Caco-2 (cell line): ENCODE measurements at regions not wholly inside any gene's neighbourhood (a gene's known extent, or its start where the extent isn't known, plus 50 kb on each side); places are given as distances from the start of the nearest gene placed in this dataset.

Experiments used
- BruUV-seq: library from RNA; stranded (reverse); fragments of 400-500 nt; replicated peaks from 2 replicates; lab custom pipeline; 2021; lab: Mats Ljungman, UMichigan
- CTCF ChIA-PET: fragments of 300-600 bp; sonication (Branson Sonifier 250); formaldehyde crosslinking; loops from one replicate; lab custom pipeline; 2022; ENCODE audit warnings: antibody characterized with exemption; lab: Charles Lee
- POLR2A ChIA-PET: fragments of 300-600 bp; sonication (Branson Sonifier 250); formaldehyde crosslinking; loops from one replicate; lab custom pipeline; 2022; ENCODE audit warnings: antibody characterized with exemption; lab: Charles Lee
- DNase-seq, 2 experiments: peaks; one replicate each; pipeline versions ENCODE4 v3.0.0 to v3.0.0-alpha.2; 2020 to 2022
- H3K27me3 ChIP-seq: replicated peaks from 2 replicates; pipeline ENCODE4 v1.6.0; 2011; ENCODE audit warnings: low read length; ENCODE audit not compliant: control insufficient read depth, insufficient read depth
- H3K36me3 ChIP-seq: 2 replicates; pipeline ENCODE4 v1.5.1; 2011; ENCODE audit warnings: low read length; ENCODE audit not compliant: control insufficient read depth, insufficient read depth
- H3K4me1 ChIP-seq: fragments of 250-450 bp; sonication (Bioruptor Pico); 2 replicates; pipeline ENCODE4 v1.5.1; 2020; ENCODE audit warnings: mild to moderate bottlenecking
- H3K4me3 ChIP-seq: 2 replicates; pipeline ENCODE4 v1.5.1; 2011; ENCODE audit warnings: low read depth, mild to moderate bottlenecking, control low read depth, low read length
- H3K9me3 ChIP-seq: fragments of 250-450 bp; sonication (Bioruptor Pico); 2 replicates; pipeline ENCODE4 v1.5.1; 2020; ENCODE audit warnings: mild to moderate bottlenecking, moderate library complexity
- H3K27ac Mint-ChIP-seq: one replicate; pipeline ENCODE4 v1.8.0; 2022; ENCODE audit warnings: mixed read lengths; ENCODE audit not compliant: unreplicated experiment
- H3K27me3 Mint-ChIP-seq: one replicate; pipeline ENCODE4 v1.8.0; 2022; ENCODE audit warnings: mixed read lengths; ENCODE audit not compliant: insufficient read depth, unreplicated experiment
- H3K36me3 Mint-ChIP-seq: one replicate; pipeline ENCODE4 v1.8.0; 2022; ENCODE audit warnings: mild to moderate bottlenecking, mixed read lengths; ENCODE audit not compliant: insufficient read depth, unreplicated experiment
- H3K4me1 Mint-ChIP-seq: one replicate; pipeline ENCODE4 v1.8.0; 2022; ENCODE audit warnings: low read depth, mixed read lengths; ENCODE audit not compliant: unreplicated experiment
- H3K4me3 Mint-ChIP-seq: one replicate; pipeline ENCODE4 v1.8.0; 2022; ENCODE audit warnings: mild to moderate bottlenecking, moderate library complexity, mixed read lengths; ENCODE audit not compliant: unreplicated experiment
- H3K9me3 Mint-ChIP-seq: one replicate; pipeline ENCODE4 v1.8.0; 2022; ENCODE audit warnings: mixed read lengths; ENCODE audit not compliant: unreplicated experiment
- CTCF ChIP-seq, 2 experiments: fragments of 200-600 bp in 1 of 2; IDR thresholded peaks; 1 replicate in 1 of 2; 2 replicates in 1 of 2; pipeline versions ENCODE4 v1.5.1 to v1.8.0; 2011 to 2022; ENCODE audit warnings: antibody characterized with exemption in 1 of 2, control low read depth in 1 of 2, inconsistent platforms in 1 of 2, low read depth in 1 of 2, low read length in 1 of 2, mild to moderate bottlenecking in 1 of 2, moderate library complexity in 1 of 2; ENCODE audit not compliant: insufficient read depth in 1 of 2, severe bottlenecking in 1 of 2, unreplicated experiment in 1 of 2
- intact Hi-C: fragments of 100-400 bp; cut with micrococcal nuclease; formaldehyde crosslinking; loops from one replicate; pipeline ENCODE4 v1.10.0; 2022; ENCODE audit not compliant: unreplicated experiment

GRCh38 chr6:165798991-165799390 lies 135.9 kb upstream of the PDE10A start:
- Mint-ChIP-seq H3K36me3 (no peaks in the 10 kb centered on the region), H3K4me3 (no peak overlapping the region), H3K27ac (no peak overlapping the region), H3K27me3 (no peaks in the 10 kb centered on the region), H3K9me3 (no peaks in the 10 kb centered on the region), H3K4me1 (no peaks in the 10 kb centered on the region)
- H3K4me1 ChIP-seq: no peaks in the 10 kb centered on the region
- no peak overlapping the region for H3K4me3 ChIP-seq
- intact Hi-C loops: no loop called here
- H3K9me3 ChIP-seq: no peaks in the 10 kb centered on the region
- BruUV-seq: no TSS peak
- no peaks in the 10 kb centered on the region for H3K36me3 ChIP-seq
- POLR2A ChIA-PET: no interaction called here
- no peak for DNase-seq
- no peaks in the 10 kb centered on the region for H3K27me3 ChIP-seq
- TF ChIP-seq CTCF (IDR thresholded peaks at IDR 0.05; ENCODE audit: insufficient read depth in 1 of 2, low read depth in 1 of 2, low read length in 1 of 2, severe bottlenecking in 1 of 2, unreplicated experiment in 1 of 2): no peak
- CTCF ChIA-PET: no interaction called here

GRCh38 chr6:165794179-165794601 lies 131.1 kb upstream of the PDE10A start:
- Mint-ChIP-seq H3K36me3 (no peaks in the 10 kb centered on the region), H3K4me1 (no peaks in the 10 kb centered on the region), H3K4me3 (no peak overlapping the region), H3K27me3 (peaks cover 5% of the 10 kb centered on the region), H3K9me3 (no peaks in the 10 kb centered on the region), H3K27ac (no peak overlapping the region)
- POLR2A ChIA-PET: no interaction called here
- H3K4me3 ChIP-seq: no peak overlapping the region
- no peaks in the 10 kb centered on the region for H3K9me3 ChIP-seq
- no peaks in the 10 kb centered on the region for H3K4me1 ChIP-seq
- no peak for DNase-seq
- TF ChIP-seq CTCF (IDR thresholded peaks at IDR 0.05; ENCODE audit: insufficient read depth in 1 of 2, low read depth in 1 of 2, low read length in 1 of 2, severe bottlenecking in 1 of 2, unreplicated experiment in 1 of 2): no peak
- H3K36me3 ChIP-seq: no peaks in the 10 kb centered on the region
- intact Hi-C loops: no loop called here
- BruUV-seq: no TSS peak
- CTCF ChIA-PET: no interaction called here
- H3K27me3 ChIP-seq: no peaks in the 10 kb centered on the region

DNA sequence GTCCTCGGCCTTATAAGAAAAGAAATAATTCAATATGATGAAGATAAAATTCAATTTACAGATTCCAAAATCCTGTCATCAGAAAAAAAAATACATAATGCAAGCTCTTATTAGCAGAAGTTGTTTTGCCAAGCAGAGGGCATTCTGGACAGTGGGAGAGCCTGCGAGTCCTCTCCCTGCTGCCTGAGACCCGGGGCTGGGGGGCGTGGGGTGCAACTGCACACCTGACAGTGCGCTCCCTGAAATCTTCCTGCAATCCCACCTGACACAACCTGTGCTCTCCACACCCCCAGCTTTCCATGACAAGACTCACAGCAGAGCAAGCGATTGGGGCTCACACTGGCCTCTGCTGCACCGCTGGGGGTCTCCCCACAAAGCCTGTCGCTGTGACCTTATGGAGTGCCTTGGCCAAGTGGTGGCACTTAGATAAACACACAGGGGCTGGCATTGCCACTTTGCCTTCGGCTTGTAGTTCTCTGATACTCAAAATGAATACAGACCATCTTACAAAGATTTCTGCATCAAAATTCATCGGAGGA lies 130.3 kb upstream of the PDE10A start:
- BruUV-seq: no TSS peak
- H3K4me3 Mint-ChIP-seq: no peak overlapping the region
- H3K4me1 ChIP-seq: no peaks in the 10 kb centered on the region
- H3K9me3 Mint-ChIP-seq: no peaks in the 10 kb centered on the region
- DNase-seq: no peak
- H3K27ac Mint-ChIP-seq: no peak overlapping the region
- no peaks in the 10 kb centered on the region for H3K9me3 ChIP-seq
- ChIA-PET POLR2A (no interaction called here), CTCF (no interaction called here)
- no peaks in the 10 kb centered on the region for H3K36me3 ChIP-seq
- no peaks in the 10 kb centered on the region for H3K36me3 Mint-ChIP-seq
- no peaks in the 10 kb centered on the region for H3K4me1 Mint-ChIP-seq
- intact Hi-C loops: no loop called here
- no peaks in the 10 kb centered on the region for H3K27me3 ChIP-seq
- TF ChIP-seq CTCF (IDR thresholded peaks at IDR 0.05; ENCODE audit: insufficient read depth in 1 of 2, low read depth in 1 of 2, low read length in 1 of 2, severe bottlenecking in 1 of 2, unreplicated experiment in 1 of 2): no peak
- H3K4me3 ChIP-seq: no peak overlapping the region
- H3K27me3 Mint-ChIP-seq: peaks cover 9% of the 10 kb centered on the region
